NCI-H1417 treated with DMSO at 0.1 percent for 48 hours (cell line): ENCODE measurements at regions not wholly inside any gene's neighbourhood (a gene's known extent, or its start where the extent isn't known, plus 50 kb on each side); places are given as distances from the start of the nearest gene placed in this dataset.
"Not testable (repeated sequence)": the region's sequence is repeated elsewhere in the genome, so short reads cannot be mapped to it uniquely, and the experiment has no call there.

Experiments used
- DNase-seq: peaks from one replicate; lab custom pipeline; 2025; lab: John Stamatoyannopoulos, UW

- DNase-seq: peak; percentile 94
Observed at GRCh38 chr6:115551527-115551926, 509.2 kb downstream of the FRK start.

GRCh38 chr6:115545672-115545986 lies 515.1 kb downstream of the FRK start:
- DNase-seq: no peak

GRCh38 chr6:115544765-115545671 lies 515.7 kb downstream of the FRK start:
- no peak for DNase-seq

- DNase-seq: no peak
Observed at GRCh38 chr6:115540077-115540869, 520.4 kb downstream of the FRK start.

DNA sequence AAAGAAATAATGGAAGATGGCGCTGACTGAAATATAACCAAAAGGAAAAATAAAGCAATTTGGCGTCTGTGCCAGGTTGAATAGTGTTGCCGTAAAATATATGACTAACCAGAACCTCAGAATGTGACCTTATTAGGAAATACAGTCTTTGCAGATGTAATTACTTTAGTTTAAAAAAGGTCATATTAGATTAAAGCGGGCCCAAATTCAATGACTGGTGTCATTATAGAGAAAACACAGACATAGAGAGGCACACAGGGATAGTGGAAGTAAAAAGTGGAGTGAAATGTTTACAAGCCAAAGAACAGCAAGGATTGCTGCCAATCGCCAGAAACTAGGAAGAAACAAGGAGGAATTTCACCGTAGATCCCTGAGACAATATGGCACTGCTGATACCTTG lies 521.2 kb downstream of the FRK start:
- no peak for DNase-seq

DNA sequence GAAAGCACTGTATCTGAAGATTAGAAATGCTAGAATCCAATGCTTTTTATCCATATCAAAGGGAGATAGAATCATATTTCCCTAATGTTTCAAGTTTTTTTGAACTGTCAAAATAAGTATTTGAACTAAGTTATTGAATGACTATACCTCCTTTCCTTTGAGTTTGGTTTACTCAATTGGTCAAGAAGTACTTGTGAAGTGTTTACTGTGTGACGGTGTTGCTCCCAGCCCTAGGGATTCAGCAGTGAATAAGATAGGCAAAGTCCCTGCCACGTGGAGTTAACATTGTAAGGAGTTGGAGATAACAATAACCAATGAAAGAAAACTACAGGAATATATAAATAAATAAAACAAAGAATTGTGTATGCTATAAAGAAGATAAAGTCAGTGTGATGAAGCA lies 535.9 kb downstream of the FRK start:
- DNase-seq: no peak

DNA sequence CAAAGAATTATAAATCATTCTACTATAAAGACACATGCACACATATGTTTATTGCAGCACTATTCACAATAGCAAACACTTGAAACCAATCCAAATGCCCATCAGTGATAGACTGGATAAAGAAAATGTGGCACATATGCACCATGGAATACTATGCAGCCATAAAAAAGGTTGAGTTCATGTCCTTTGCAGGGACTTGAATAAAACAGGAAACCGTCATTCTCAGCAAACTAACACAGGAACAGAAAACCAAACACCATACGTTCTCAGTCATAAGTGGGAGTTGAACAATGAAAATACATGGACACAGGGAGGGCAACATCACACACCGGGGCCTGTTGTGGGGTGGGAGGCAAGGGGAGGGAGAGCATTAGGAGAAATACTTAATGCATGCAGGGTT lies 538.9 kb downstream of the FRK start:
- not testable (repeated sequence) for DNase-seq

- no peak for DNase-seq
Observed at GRCh38 chr6:115514656-115515055, 546.0 kb downstream of the FRK start.

- no peak for DNase-seq
Observed at GRCh38 chr6:115512923-115513322, 547.8 kb downstream of the FRK start.

DNA sequence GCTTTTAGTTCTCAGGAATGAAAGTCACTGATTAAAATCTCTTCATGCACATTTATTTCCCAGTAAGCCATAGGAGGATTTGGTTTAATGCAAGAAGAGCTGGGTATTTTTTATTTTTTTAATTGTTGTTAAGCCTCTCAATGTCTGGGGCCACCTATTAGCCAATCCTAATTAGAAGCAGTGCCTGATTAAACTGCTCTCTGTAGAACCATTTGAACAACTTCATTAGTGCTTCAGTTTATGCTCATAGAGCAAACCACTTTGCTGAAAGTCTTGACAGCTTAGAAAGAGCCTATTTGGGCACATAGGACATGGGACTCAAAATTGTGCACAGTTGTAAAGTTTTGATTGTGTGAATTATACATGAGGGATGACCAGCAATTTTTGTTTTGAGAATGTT lies 548.9 kb downstream of the FRK start:
- DNase-seq: no peak

DNA sequence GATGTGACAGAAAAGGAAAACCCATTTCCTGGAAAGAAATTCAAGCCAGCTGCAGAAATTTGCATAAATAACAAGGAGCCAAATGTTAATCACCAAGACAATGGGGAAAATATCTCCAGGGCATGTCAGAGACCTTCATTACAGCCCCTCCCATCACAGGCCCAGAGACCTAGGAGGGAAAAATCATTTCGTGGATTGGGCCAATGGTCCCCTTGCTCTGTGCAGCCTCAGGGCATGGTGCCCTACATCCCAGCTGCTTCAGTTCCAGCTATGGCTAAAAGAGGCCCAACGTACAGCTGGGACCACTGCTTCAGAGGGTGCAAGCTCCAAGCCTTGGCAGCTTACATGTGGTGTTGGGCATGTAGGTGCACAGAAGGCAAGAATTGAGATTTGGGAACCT lies 558.3 kb downstream of the FRK start:
- DNase-seq: not testable (repeated sequence)

GRCh38 chr6:115495184-115495583 lies 565.5 kb downstream of the FRK start:
- DNase-seq: no peak

GRCh38 chr6:115487331-115487730 lies 573.4 kb downstream of the FRK start:
- no peak for DNase-seq

DNA sequence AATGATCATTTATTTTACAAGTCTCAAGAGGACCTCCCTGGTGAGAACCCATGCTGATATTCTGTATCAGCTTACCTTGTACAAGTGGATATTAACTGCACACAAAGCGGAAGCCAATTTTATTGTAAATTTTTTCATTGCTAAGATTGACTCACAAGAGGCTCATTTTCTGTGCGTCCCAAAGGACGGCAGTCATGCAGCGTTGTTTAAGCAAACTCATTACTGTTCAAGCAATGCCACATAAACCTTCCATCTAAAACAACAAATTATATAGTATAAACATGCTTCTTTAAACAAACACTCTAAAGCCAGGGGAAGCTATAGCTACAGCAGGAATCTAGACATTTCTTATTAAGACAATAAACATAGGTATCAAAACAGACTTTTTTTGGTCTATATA lies 575.3 kb downstream of the FRK start:
- peak; percentile 69 for DNase-seq

GRCh38 chr6:115480543-115480942 lies 580.1 kb downstream of the FRK start:
- not testable (repeated sequence) for DNase-seq

GRCh38 chr6:115474443-115475041 lies 586.1 kb downstream of the FRK start:
- DNase-seq: no peak

DNA sequence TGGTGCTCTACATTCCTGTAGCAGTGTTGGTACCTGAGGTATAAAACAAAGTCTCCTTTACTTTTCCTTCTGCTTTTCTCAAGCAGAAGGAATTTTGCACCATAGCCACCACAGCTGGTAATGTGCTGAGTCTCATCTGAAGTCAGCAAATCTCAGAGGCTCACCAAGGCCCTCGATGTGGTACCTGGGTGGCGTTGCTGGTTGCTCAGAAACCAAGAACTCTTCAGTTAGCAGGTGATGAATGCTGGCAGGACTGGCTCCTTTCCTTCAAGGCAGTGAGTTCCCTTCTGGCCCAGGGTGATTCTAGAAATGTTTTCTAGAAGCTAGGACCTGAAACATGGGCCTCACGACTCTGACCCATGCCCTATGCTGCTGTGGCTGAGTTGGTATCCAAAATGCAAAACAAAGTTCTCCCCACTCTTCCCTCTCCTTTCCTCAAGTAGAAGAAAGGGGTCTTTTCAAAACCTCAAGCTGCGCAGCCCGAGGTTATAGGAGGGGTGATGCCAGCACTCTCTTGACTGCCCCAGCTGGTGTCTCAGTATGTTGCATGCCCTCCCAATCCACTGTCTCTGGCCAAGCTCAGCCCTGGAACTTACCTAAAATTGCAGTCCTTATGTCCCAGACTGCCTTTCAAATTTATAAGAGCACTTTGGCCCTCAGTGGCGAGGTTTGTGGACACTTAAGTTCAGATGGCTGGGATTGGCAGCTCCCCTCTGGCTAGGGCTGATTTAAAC lies 592.3 kb downstream of the FRK start:
- DNase-seq: no peak

GRCh38 chr6:115467726-115468125 lies 593.0 kb downstream of the FRK start:
- DNase-seq: no peak

DNA sequence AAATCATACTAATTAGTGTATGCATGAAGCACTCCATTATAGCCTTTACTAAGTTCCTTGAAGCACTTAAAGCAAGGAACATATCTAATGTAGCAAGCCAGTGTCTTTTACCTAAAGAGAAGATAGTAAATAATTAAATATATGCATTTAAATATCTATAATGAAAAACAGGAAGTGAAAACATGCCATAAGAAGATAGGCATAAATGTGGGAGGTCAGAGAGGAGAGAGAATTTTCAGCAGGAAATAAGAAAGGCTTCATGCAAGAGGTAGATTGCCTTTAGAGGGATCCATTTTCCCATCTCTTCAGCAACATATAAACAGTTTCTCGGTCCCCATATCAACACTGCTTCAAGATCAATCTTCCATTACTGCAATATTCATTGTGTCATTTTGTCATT lies 599.8 kb downstream of the FRK start:
- DNase-seq: no peak

DNA sequence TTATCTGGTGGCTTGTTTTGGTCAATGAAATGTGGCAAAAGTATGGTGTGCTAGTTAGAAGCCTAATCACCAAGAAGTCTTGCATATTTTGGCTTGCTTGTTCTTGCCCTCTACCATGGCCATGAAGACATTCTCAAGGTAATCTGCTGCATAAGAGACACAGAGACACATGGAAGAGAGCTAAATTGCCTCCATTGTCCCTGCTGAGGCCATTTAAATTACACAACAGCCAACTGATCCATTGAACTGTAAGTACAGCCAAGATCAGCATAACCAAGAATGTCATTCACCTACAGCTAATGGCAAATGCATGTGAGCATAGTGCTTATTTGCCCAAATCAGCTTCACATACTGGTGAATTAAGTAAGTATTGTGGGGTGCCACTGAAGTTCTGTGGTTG lies 603.8 kb downstream of the FRK start:
- no peak for DNase-seq

DNA sequence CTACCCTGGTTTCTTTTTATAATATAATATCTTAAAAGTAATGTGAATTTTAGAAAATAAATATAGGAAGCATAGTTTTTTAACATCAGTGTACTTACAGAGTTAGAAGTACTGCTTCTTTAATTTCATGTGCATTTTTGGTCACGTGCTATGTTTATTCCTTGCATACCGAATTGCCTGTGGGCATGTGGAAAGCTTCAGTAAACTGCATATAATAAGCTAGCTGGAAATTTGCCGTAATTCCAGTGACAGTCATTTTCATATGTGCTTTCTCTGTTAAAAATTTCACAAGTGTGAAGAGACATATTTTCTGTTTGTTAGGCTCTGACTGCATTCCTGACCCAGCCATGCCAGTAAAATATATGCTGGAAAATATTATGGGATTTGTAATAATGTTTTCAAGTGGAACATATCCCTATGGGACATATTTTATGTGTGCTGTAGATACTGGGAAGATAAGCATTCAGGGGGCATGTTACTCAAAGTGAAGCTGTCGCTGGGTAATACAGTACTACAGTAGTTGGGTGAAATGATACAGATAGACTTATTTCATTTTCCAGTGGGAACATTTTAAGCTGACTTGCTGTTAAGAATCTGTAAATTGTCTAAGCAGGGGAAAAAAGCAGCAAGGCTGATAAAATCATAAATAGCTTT lies 616.7 kb downstream of the FRK start:
- DNase-seq: no peak

DNA sequence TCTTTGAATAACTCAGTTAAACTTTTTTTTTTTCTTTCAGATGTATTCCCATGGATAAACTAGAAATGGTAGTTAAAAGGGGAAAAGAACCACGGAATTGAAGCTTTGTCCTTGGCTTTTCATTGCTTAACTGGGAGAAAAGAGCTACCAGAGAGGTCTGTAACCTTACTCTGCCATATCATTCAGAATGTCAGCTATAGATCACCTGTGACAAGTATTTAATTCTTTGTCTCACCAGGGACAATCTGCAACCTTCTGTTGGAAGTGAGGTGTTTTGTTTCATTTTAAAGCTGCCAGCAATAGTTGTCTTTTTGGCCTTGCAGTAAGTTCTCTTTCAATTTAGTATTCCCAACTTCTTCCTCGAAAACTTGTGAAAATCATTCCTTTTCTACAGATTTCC lies 618.4 kb downstream of the FRK start:
- DNase-seq: no peak
